Adipocyte (in vitro differentiated cells): ENCODE measurements at regions not wholly inside any gene's neighbourhood (a gene's known extent, or its start where the extent isn't known, plus 50 kb on each side); places are given as distances from the start of the nearest gene placed in this dataset.
"Not testable (repeated sequence)": the region's sequence is repeated elsewhere in the genome, so short reads cannot be mapped to it uniquely, and the experiment has no call there.

Source experiments
- DNase-seq: peaks from one replicate; pipeline ENCODE4 v3.0.0-alpha.2; 2015; ENCODE audit warnings: low read depth
- H3K27me3 ChIP-seq: replicated peaks from 2 replicates; pipeline ENCODE4 v1.7.0; 2013; ENCODE audit warnings: mild to moderate bottlenecking, low read length, moderate library complexity; ENCODE audit not compliant: control insufficient read depth, insufficient read depth
- H3K36me3 ChIP-seq: 2 replicates; pipeline ENCODE4 v1.7.0; 2013; ENCODE audit warnings: low read length, mild to moderate bottlenecking, moderate library complexity; ENCODE audit not compliant: control insufficient read depth, insufficient read depth, severe bottlenecking
- H3K4me1 ChIP-seq: 2 replicates; pipeline ENCODE4 v1.7.0; 2013; ENCODE audit warnings: mild to moderate bottlenecking, low read length, moderate library complexity; ENCODE audit not compliant: control insufficient read depth, insufficient read depth
- H3K4me3 ChIP-seq: 2 replicates; pipeline ENCODE4 v1.7.0; 2013; ENCODE audit warnings: mild to moderate bottlenecking, low read length, moderate library complexity
- H3K9ac ChIP-seq: 2 replicates; pipeline ENCODE4 v1.7.0; 2013; ENCODE audit warnings: mild to moderate bottlenecking, low read length, moderate library complexity
- H3K9me3 ChIP-seq: 2 replicates; pipeline ENCODE4 v1.7.0; 2013; ENCODE audit warnings: mild to moderate bottlenecking, low read length, moderate library complexity; ENCODE audit not compliant: control insufficient read depth

DNA sequence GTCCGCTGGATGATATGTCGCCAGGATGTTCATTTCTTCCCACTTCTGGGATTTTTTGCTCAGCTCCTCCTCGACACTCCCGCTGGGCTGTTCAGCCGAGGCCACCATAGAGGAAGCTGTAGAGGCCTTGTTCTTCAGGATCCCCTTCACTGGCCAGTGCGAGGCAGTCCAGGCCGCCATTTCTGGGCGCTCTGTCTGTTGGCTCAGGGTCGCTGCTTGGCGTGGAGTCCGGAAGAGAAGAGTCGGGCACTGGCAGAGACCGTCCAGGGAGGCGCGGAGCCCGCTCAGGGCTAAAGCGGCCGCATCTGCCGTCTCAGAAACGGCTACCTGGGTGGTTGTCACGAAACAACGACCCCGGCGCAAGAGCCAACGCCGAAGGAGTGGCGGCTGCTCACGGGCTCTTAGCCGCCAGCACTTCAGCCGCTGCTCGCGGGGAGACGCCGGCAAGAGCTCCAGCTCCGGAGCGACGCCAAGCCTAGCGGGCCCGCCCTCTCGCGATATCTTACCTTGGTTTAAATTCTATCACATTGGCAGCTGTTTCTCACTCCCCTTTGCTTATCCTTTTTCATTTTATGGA lies 2395.9 kb upstream of the PCDH20 start:
- not testable (repeated sequence) for H3K4me3 ChIP-seq

DNA sequence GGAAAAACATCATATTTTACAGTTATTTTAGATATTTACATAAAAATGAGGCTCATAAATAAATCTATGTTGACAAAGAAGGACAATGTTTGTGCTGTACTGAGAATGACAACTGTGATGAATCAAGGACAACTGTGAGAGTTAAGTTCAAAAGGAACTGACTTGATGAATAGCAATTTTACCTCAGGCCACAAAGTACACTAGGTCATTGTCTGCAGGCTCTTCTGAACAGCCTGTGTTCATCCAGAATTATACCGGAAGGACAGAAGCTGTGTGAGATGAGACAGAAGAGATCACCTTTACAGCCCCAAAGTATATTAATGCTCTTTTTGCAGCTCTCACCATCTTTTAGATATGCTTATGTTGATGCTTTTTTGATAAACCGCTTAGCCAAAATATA lies 2375.5 kb upstream of the PCDH20 start:
- not testable (repeated sequence) for H3K9ac ChIP-seq, DNase-seq, H3K36me3 ChIP-seq, H3K4me3 ChIP-seq, H3K4me1 ChIP-seq, H3K9me3 ChIP-seq, H3K27me3 ChIP-seq

More for the DNA sequence above, 2395.9 kb upstream of the PCDH20 start:
- H3K36me3 ChIP-seq, H3K9ac ChIP-seq, H3K27me3 ChIP-seq, DNase-seq, H3K4me1 ChIP-seq, H3K9me3 ChIP-seq: not testable (repeated sequence)

DNA sequence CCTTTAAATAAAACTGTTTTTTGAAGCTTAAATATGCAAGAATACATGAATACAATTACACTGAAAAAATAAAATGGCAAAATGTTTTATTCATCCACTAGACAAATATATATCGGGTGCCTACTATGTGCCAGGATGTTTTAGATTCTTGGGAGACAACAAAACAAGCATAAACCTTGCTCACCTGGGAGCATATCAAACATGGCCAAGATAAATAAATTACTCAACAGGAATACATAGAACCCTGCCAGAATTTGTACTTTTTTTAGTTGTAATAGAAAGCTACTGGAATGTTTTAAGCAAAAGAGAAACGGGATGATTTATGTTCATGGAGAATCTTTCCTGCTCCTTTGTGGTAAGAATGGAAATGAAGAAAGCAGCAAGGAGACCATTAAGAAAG lies 2358.5 kb upstream of the PCDH20 start:
- no peak overlapping the region for H3K4me3 ChIP-seq
- H3K9ac ChIP-seq, result no peak overlapping the region
- no peak for DNase-seq
- no peaks in the 10 kb centered on the region for H3K9me3 ChIP-seq
- H3K27me3 ChIP-seq, result no peaks in the 10 kb centered on the region
- no peaks in the 10 kb centered on the region for H3K36me3 ChIP-seq
- no peaks in the 10 kb centered on the region for H3K4me1 ChIP-seq

DNA sequence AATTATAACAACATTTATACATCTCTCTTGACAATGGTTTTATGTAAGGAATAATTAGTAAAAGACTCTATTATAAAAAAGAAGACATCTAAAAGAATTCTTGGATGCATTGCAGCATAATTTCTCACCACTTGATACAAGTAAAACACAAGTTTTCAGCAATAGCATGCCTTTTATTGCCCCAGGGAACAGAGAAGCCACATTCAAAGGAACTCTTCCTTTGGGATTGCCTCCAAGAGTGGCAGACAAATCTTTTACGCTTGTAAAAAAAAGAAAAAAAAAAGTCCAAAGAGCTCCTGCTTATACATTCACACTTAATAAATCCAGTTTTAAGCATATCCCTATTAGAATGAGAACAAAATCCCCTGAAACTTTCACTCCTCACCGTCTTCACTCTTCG lies 2357.8 kb upstream of the PCDH20 start:
- no peak overlapping the region for H3K9ac ChIP-seq
- no peak overlapping the region for H3K4me3 ChIP-seq
- no peaks in the 10 kb centered on the region for H3K36me3 ChIP-seq
- DNase-seq, result peak; percentile 1
- no peaks in the 10 kb centered on the region for H3K4me1 ChIP-seq
- no peaks in the 10 kb centered on the region for H3K27me3 ChIP-seq
- no peaks in the 10 kb centered on the region for H3K9me3 ChIP-seq

DNA sequence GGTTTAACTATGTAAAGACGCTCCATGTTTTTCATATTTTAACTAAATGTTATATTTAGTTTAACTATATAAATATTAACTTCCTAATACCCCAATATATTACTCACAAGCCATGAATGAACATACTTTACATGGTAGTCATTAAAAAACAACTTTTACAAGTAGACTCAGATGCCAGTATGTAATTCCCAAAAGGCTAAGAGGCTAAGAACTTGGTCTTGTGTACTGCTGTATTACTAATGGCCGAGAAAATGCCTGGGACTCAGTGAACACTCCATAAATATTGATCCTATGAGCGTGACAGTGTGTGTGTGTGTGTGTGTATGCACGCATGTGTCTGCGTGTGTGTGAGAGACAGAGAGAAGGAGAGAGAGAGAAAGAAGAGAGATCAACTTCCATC lies 2342.0 kb upstream of the PCDH20 start:
- H3K36me3 ChIP-seq, H3K4me1 ChIP-seq, H3K27me3 ChIP-seq, H3K9me3 ChIP-seq, H3K9ac ChIP-seq, H3K4me3 ChIP-seq, DNase-seq: not testable (repeated sequence)

DNA sequence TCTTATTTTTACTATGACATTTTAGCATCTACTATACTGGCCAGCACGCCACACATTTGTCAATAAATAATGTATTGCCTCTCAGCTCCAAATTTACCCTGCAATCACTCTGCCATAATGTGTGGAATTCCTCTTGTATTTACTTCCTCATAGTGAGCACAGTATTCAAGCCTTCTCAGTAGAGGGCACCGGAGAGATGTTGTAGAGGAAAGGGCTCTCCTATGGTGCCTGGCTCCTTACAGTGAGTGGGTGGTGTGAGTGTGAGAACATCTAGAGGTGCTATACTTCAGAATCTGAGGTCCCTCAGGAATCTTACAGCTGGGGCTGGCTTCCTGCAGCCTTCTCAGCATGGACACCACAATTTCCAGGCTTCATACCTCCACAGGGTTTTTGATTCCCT lies 2334.2 kb upstream of the PCDH20 start:
- not testable (repeated sequence) for H3K9ac ChIP-seq, H3K9me3 ChIP-seq, H3K4me3 ChIP-seq, H3K27me3 ChIP-seq, DNase-seq, H3K4me1 ChIP-seq, H3K36me3 ChIP-seq

DNA sequence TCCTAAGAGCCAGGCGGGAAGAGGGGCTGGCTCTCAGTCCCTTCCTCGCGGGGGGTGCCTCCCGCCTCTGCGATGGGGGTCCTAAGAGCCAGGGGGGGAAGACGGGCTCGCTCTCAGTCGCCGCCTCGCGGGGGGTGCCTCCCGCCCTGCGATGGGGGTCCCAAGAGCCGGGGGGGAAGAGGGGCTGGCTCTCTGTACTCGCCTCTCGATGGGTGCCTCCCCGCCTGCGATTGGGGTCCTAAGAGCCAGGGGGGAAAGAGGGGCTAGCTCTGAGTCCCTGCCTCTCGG lies 2326.1 kb upstream of the PCDH20 start:
- H3K4me1 ChIP-seq, H3K9ac ChIP-seq, DNase-seq, H3K36me3 ChIP-seq, H3K4me3 ChIP-seq, H3K9me3 ChIP-seq, H3K27me3 ChIP-seq: not testable (repeated sequence)

DNA sequence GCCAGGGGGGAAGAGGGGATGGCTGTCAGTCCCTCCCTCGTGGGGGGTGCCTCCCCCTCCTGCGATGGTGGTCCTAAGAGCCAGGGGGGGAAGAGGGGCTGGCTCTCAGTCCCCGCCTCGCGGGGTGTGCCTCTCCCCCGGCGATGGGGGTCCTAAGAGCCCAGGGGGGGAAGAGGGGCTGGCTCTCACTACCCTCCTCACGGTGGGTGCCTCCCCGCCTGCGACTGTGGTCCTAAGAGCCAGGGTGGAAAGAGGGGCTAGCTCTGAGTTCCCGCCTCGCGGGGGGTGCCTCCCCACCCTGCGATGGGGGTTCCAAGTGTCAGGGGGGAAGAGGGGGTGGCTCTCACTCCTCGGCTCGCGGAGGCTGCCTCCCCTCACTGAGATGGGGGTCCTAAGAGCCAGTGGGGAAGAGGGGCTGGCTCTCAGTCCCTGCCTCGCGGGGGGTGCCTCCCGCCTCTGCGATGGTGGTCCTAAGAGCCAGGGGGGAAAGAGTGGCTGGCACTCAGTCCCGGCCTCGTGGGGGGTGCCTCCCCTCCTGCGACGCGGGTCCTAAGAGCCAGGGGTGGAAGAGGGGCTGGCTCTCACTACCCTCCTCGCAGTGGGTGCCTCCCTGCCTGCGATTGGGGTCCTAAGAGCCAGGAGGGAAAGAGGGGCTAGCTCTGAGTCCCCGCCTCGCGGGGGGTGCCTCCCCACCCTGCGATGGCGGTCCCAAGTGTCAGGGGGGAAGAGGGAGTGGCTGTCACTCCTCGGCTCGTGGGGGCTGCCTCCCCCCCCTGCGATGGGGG lies 2325.6 kb upstream of the PCDH20 start:
- Histone ChIP-seq H3K9ac (no peak overlapping the region), H3K4me3 (no peak overlapping the region), H3K36me3 (no peaks in the 10 kb centered on the region), H3K27me3 (no peaks in the 10 kb centered on the region), H3K9me3 (no peaks in the 10 kb centered on the region), H3K4me1 (no peaks in the 10 kb centered on the region)
- DNase-seq, result no peak

DNA sequence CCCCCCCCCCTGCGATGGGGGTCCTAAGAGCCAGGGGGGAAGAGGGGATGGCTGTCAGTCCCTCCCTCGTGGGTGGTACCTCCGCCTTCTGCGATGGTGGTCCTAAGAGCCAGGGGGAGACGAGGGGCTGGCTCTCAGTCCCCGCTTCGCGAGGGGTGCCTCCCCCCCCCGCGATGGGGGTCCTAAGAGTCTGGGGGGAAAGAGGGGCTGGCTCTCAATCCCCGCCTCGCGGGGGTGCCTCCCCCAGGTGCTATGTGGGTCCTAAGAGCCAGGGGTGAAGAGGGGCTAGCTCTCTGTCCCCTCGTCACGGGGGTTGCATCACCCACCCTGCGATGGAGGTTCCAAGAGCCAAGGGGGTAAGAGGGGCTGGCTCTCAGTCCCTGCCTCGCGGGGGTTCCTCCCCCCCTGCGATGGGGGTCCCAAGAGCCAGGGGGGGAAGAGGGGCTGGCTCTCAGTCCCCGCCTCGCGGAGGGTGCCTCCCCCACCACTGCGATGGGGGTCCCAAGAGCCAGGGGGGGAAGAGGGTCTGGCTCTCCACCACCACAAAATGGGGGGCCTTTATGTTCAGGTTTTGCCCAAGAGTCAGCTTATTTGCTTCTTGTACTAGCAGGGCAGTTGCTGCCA lies 2323.6 kb upstream of the PCDH20 start:
- H3K36me3 ChIP-seq, DNase-seq, H3K9me3 ChIP-seq, H3K4me3 ChIP-seq, H3K4me1 ChIP-seq, H3K27me3 ChIP-seq, H3K9ac ChIP-seq: not testable (repeated sequence)

DNA sequence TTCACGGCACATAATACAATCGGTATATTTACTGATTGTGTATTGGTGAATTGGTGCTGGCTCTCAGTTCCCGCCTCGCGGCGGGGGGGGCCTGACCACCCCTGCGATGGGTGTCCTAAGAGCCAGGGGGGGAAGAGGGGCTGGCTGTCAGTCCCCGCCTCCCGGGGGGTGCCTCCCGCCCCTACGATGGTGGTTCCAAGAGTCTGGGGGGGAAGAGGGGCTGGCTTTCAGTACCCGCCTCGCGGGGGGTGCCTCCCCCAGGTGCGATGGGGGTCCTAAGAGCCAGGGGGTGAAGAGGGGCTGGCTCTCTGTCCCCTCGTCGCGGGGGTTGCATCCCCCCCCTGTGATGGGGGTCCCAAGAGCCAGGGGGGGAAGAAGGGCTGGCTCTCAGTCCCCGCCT lies 2321.8 kb upstream of the PCDH20 start:
- Histone ChIP-seq H3K9me3 (no peaks in the 10 kb centered on the region), H3K9ac (no peak overlapping the region), H3K27me3 (no peaks in the 10 kb centered on the region), H3K36me3 (no peaks in the 10 kb centered on the region), H3K4me1 (no peaks in the 10 kb centered on the region), H3K4me3 (no peak overlapping the region)
- DNase-seq, result no peak

DNA sequence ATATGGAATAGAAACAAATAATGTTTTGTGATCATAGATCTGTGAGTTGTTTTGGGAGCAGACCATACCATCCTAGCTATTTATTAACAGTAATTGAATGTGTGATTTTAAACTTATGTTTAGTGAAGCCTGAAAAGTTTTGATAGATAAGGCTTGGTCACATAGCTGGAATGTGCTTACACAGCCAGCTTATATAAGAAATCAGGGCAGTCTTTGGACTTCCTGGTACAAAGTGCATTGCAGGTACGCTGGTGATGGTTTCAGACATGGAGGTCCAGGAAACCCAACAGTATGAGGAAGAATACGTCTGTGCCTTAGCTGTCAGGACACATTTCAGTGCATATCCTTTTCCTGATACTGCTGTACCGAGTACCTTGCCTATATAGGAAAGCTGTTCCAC lies 2316.2 kb upstream of the PCDH20 start:
- no peaks in the 10 kb centered on the region for H3K4me1 ChIP-seq
- H3K9me3 ChIP-seq, result no peaks in the 10 kb centered on the region
- H3K4me3 ChIP-seq, result no peak overlapping the region
- no peak overlapping the region for H3K9ac ChIP-seq
- no peak for DNase-seq
- no peaks in the 10 kb centered on the region for H3K27me3 ChIP-seq
- H3K36me3 ChIP-seq, result no peaks in the 10 kb centered on the region

DNA sequence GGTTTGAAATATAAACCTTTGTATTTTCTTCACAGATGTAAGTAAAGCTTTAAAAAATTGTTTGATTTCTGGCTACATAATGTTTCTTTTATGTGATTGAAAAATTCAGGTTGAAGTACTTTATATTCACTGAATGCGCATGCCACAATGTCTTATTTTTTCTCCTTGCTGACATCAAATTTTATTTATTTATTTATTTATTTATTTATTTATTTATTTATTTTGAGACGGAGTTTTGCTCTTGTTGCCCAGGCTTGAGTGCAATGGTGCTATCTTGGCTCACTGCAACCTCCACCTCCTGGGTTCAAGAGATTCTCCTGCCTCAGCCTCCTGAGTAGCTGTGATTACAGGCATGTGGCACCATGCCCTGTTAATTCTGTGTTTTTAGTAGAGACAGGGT lies 2296.5 kb upstream of the PCDH20 start:
- DNase-seq, H3K4me3 ChIP-seq, H3K36me3 ChIP-seq, H3K4me1 ChIP-seq, H3K9ac ChIP-seq, H3K27me3 ChIP-seq, H3K9me3 ChIP-seq: not testable (repeated sequence)
